ENCODE measurements at regions not wholly inside any gene's neighbourhood (a gene's known extent, or its start where the extent isn't known, plus 50 kb on each side); places are given as distances from the start of the nearest gene placed in this dataset.
"Not testable (repeated sequence)": the region's sequence is repeated elsewhere in the genome, so short reads cannot be mapped to it uniquely, and the experiment has no call there.

DNA sequence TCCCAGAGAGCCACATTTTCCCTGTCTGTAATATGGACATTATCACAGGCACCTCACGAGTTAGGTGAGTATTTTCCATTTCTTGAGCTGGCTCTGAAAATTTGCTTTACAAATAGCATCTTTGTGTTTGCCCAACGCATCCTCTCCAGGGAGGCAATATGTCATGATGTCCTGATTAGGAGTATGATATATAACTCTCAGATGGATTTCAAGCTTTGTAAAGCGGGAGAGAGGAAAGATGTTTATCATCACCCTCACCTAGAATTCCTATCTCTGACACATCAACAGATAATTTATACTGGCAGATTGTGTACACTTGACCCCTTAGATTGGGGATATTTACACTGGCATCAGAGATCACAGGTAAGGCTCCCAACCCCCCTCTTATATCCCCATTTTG lies 730.7 kb upstream of the RGS18 start:
- no peak overlapping the region for H4K91ac ChIP-seq (ENCODE audit: low read length)
- no peak overlapping the region for H3K23ac ChIP-seq (ENCODE audit: low read length in 2 of 2)
- H3K4me2 ChIP-seq (ENCODE audit: low read length, poor library complexity, severe bottlenecking): no peak overlapping the region
- H3K27ac ChIP-seq (ENCODE audit: low read length, poor library complexity, severe bottlenecking): no peak overlapping the region
- no peak overlapping the region for H4K8ac ChIP-seq (ENCODE audit: low read length)
- no peak overlapping the region for H3K18ac ChIP-seq (ENCODE audit: low read depth in 1 of 2, low read length in 2 of 2)
- H3K4me1 ChIP-seq (ENCODE audit: control insufficient read depth, insufficient read depth, low read depth, low read length): no peaks in the 10 kb centered on the region
- no peak overlapping the region for H2BK120ac ChIP-seq (ENCODE audit: low read depth, low read length)
- WGBS: 86% methylated on average over 1 of the region's 3 CpGs
- no peaks in the 10 kb centered on the region for H3K36me3 ChIP-seq (ENCODE audit: control insufficient read depth in 1 of 2, insufficient read depth in 2 of 2, low read depth in 1 of 2, low read length in 2 of 2)
- H3K9me3 ChIP-seq (ENCODE audit: control insufficient read depth, low read length): peaks cover 3% of the 10 kb centered on the region
- H2AFZ ChIP-seq (ENCODE audit: low read depth, low read length): no peak overlapping the region
- no peak overlapping the region for H3K4ac ChIP-seq (ENCODE audit: low read depth in 1 of 2, low read length in 2 of 2)
- H3K4me3 ChIP-seq (ENCODE audit: insufficient read depth in 1 of 2, low read depth in 1 of 2, low read length in 2 of 2): no peak overlapping the region
- no peak overlapping the region for H2BK12ac ChIP-seq (ENCODE audit: low read length in 2 of 2)
- H3K79me1 ChIP-seq (replicated peaks; ENCODE audit: low read length, poor library complexity, severe bottlenecking): no peaks in the 10 kb centered on the region
- no peak overlapping the region for H3K9ac ChIP-seq (ENCODE audit: low read length)
- no peak overlapping the region for H3K14ac ChIP-seq (ENCODE audit: low read length in 2 of 2)
- H2AK5ac ChIP-seq (ENCODE audit: low read length, severe bottlenecking): no peak overlapping the region
- H2BK15ac ChIP-seq (ENCODE audit: low read depth, poor library complexity, severe bottlenecking): no peak overlapping the region
- H2BK5ac ChIP-seq (ENCODE audit: low read depth, low read length, poor library complexity, severe bottlenecking): no peak overlapping the region
- DNase-seq: no peak
- no peaks in the 10 kb centered on the region for H3K27me3 ChIP-seq (ENCODE audit: control insufficient read depth in 1 of 2, insufficient read depth in 1 of 2, low read length in 2 of 2)

DNA sequence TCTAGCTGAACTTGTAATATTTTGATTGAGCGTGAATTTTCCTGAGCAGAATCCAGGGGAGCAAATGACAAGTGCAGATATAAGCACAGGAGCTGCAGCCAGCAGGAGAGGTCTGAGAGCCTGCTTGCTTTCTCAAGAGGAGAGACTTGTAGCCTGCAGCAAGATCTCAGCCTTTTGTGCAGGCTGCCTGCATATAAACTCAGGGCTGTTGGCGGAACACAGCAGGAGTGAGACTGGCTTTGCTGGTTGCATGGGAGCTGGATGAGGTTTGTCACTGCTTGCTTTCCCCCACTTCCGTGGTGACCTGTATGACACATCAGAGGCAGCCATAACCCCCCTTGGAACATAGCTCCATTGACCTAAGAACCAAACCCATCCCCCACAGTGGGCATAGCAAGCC lies 725.4 kb upstream of the RGS18 start:
- no peaks in the 10 kb centered on the region for H3K27me3 ChIP-seq (ENCODE audit: control insufficient read depth in 1 of 2, insufficient read depth in 1 of 2, low read length in 2 of 2)
- no peak overlapping the region for H3K9ac ChIP-seq (ENCODE audit: low read length)
- no peak overlapping the region for H3K4me2 ChIP-seq (ENCODE audit: low read length, poor library complexity, severe bottlenecking)
- no peak overlapping the region for H3K18ac ChIP-seq (ENCODE audit: low read depth in 1 of 2, low read length in 2 of 2)
- no peak overlapping the region for H3K23ac ChIP-seq (ENCODE audit: low read length in 2 of 2)
- H2BK12ac ChIP-seq (ENCODE audit: low read length in 2 of 2): no peak overlapping the region
- no peaks in the 10 kb centered on the region for H3K4me1 ChIP-seq (ENCODE audit: control insufficient read depth, insufficient read depth, low read depth, low read length)
- H4K8ac ChIP-seq (ENCODE audit: low read length): no peak overlapping the region
- H2BK15ac ChIP-seq (ENCODE audit: low read depth, poor library complexity, severe bottlenecking): no peak overlapping the region
- no peaks in the 10 kb centered on the region for H3K79me1 ChIP-seq (replicated peaks; ENCODE audit: low read length, poor library complexity, severe bottlenecking)
- H2AK5ac ChIP-seq (ENCODE audit: low read length, severe bottlenecking): no peak overlapping the region
- no peak overlapping the region for H2BK120ac ChIP-seq (ENCODE audit: low read depth, low read length)
- H3K4ac ChIP-seq (ENCODE audit: low read depth in 1 of 2, low read length in 2 of 2): no peak overlapping the region
- H2BK5ac ChIP-seq (ENCODE audit: low read depth, low read length, poor library complexity, severe bottlenecking): no peak overlapping the region
- H3K14ac ChIP-seq (ENCODE audit: low read length in 2 of 2): no peak overlapping the region
- H3K9me3 ChIP-seq (ENCODE audit: control insufficient read depth, low read length): peaks cover 9% of the 10 kb centered on the region
- no peak overlapping the region for H4K91ac ChIP-seq (ENCODE audit: low read length)
- 73% methylated on average over 3 of the region's 3 CpGs for WGBS
- no peak overlapping the region for H3K27ac ChIP-seq (ENCODE audit: low read length, poor library complexity, severe bottlenecking)
- no peak overlapping the region for H2AFZ ChIP-seq (ENCODE audit: low read depth, low read length)
- H3K4me3 ChIP-seq (ENCODE audit: insufficient read depth in 1 of 2, low read depth in 1 of 2, low read length in 2 of 2): no peak overlapping the region
- no peaks in the 10 kb centered on the region for H3K36me3 ChIP-seq (ENCODE audit: control insufficient read depth in 1 of 2, insufficient read depth in 2 of 2, low read depth in 1 of 2, low read length in 2 of 2)
- no peak for DNase-seq

DNA sequence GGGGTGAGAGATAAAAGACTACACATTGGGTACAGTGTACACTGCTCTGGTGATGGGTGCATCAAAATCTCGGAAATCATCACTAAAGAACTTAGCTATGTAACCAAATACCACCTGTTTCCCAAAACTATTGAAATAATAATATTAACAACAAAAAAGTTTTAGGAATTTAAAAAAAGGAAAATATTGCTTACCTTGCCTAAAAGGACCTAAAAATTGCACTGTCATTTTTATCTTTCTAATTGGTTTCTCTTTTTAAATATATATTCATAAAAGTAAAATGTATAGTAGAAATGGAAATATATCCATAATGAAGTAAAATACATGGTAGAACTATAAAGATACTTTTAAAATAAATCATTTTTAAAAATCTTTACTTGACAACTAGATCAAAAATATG lies 719.3 kb upstream of the RGS18 start:
- no peak for DNase-seq
- Histone ChIP-seq H3K27ac (ENCODE audit: low read length, poor library complexity, severe bottlenecking) (no peak overlapping the region), H3K23ac (ENCODE audit: low read length in 2 of 2) (no peak overlapping the region), H2BK15ac (ENCODE audit: low read depth, poor library complexity, severe bottlenecking) (no peak overlapping the region), H4K8ac (ENCODE audit: low read length) (no peak overlapping the region), H2BK12ac (ENCODE audit: low read length in 2 of 2) (no peak overlapping the region), H3K4ac (ENCODE audit: low read depth in 1 of 2, low read length in 2 of 2) (no peak overlapping the region), H3K9me3 (ENCODE audit: control insufficient read depth, low read length) (peaks cover 6% of the 10 kb centered on the region), H4K91ac (ENCODE audit: low read length) (no peak overlapping the region), H3K18ac (ENCODE audit: low read depth in 1 of 2, low read length in 2 of 2) (no peak overlapping the region), H3K4me3 (ENCODE audit: insufficient read depth in 1 of 2, low read depth in 1 of 2, low read length in 2 of 2) (no peak overlapping the region), H2BK5ac (ENCODE audit: low read depth, low read length, poor library complexity, severe bottlenecking) (no peak overlapping the region), H2BK120ac (ENCODE audit: low read depth, low read length) (no peak overlapping the region), H3K36me3 (ENCODE audit: control insufficient read depth in 1 of 2, insufficient read depth in 2 of 2, low read depth in 1 of 2, low read length in 2 of 2) (no peaks in the 10 kb centered on the region), H3K79me1 (replicated peaks; ENCODE audit: low read length, poor library complexity, severe bottlenecking) (no peaks in the 10 kb centered on the region), H3K9ac (ENCODE audit: low read length) (no peak overlapping the region), H2AFZ (ENCODE audit: low read depth, low read length) (no peak overlapping the region), H3K14ac (ENCODE audit: low read length in 2 of 2) (no peak overlapping the region), H3K4me2 (ENCODE audit: low read length, poor library complexity, severe bottlenecking) (no peak overlapping the region), H2AK5ac (ENCODE audit: low read length, severe bottlenecking) (no peak overlapping the region), H3K4me1 (ENCODE audit: control insufficient read depth, insufficient read depth, low read depth, low read length) (no peaks in the 10 kb centered on the region), H3K27me3 (ENCODE audit: control insufficient read depth in 1 of 2, insufficient read depth in 1 of 2, low read length in 2 of 2) (no peaks in the 10 kb centered on the region)
- WGBS: no CpG with 5 or more reads among the region's 1 CpG

DNA sequence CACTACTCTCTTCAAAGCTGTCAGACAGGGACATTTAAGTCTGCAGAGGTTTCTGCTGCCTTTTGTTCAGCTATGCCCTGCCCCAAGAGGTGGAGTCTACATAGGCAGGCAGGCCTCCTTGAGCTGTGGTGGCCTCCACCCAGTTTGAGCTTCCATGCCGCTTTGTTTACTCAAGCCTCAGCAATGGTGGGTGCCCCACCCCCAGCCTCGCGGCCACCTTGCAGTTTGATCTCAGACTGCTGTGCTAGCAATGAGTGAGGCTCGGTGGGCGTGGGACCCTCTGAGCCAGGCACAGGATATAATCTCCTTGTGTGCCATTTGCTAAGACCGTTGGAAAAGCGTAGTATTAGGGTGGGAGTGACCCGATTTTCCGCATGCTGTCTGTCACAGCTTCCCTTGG lies 710.0 kb upstream of the RGS18 start:
- not testable (repeated sequence) for H2AK5ac ChIP-seq (ENCODE audit: low read length, severe bottlenecking); H3K18ac ChIP-seq (ENCODE audit: low read depth in 1 of 2, low read length in 2 of 2); H3K27me3 ChIP-seq (ENCODE audit: control insufficient read depth in 1 of 2, insufficient read depth in 1 of 2, low read length in 2 of 2); H3K14ac ChIP-seq (ENCODE audit: low read length in 2 of 2); H2BK15ac ChIP-seq (ENCODE audit: low read depth, poor library complexity, severe bottlenecking); H3K4me1 ChIP-seq (ENCODE audit: control insufficient read depth, insufficient read depth, low read depth, low read length); H3K4me3 ChIP-seq (ENCODE audit: insufficient read depth in 1 of 2, low read depth in 1 of 2, low read length in 2 of 2); H2BK5ac ChIP-seq (ENCODE audit: low read depth, low read length, poor library complexity, severe bottlenecking); H2BK12ac ChIP-seq (ENCODE audit: low read length in 2 of 2); DNase-seq; H3K36me3 ChIP-seq (ENCODE audit: control insufficient read depth in 1 of 2, insufficient read depth in 2 of 2, low read depth in 1 of 2, low read length in 2 of 2); H3K4ac ChIP-seq (ENCODE audit: low read depth in 1 of 2, low read length in 2 of 2); H3K27ac ChIP-seq (ENCODE audit: low read length, poor library complexity, severe bottlenecking); H4K91ac ChIP-seq (ENCODE audit: low read length); H2BK120ac ChIP-seq (ENCODE audit: low read depth, low read length); H3K4me2 ChIP-seq (ENCODE audit: low read length, poor library complexity, severe bottlenecking); H3K9me3 ChIP-seq (ENCODE audit: control insufficient read depth, low read length); H4K8ac ChIP-seq (ENCODE audit: low read length); H3K9ac ChIP-seq (ENCODE audit: low read length); H3K79me1 ChIP-seq (replicated peaks; ENCODE audit: low read length, poor library complexity, severe bottlenecking); H3K23ac ChIP-seq (ENCODE audit: low read length in 2 of 2); H2AFZ ChIP-seq (ENCODE audit: low read depth, low read length)
- 91% methylated on average over 9 of the region's 9 CpGs for WGBS

Data from mesenchymal stem cell (in vitro differentiated cells and primary cell).